ENCODE measurements at regions not wholly inside any gene's neighbourhood (a gene's known extent, or its start where the extent isn't known, plus 50 kb on each side); places are given as distances from the start of the nearest gene placed in this dataset.

DNA sequence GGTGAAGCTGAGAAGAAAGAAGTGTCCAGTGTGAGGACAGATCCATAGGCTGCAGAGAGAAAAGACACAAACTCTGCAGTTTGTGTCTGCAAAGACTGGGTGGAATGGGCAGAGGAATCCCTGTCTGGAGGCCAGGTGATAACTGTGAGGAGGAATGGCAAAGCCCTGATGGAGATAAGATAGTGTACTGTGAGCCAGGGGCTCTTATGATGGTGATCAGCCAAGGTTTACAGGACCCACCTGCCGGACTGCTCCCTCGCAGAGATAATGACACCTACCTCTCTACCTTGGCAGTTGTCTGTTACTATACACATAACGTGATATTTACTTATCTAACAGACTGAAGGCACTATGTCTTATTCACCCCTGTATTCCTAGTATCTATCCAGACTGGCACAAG is 92.6 kb upstream of the ASIC2 start:
- no peak overlapping the region for H3K4me3 ChIP-seq
- DNase-seq (ENCODE audit: low spot score in 2 of 2), result no peak
- H3K4me1 ChIP-seq, result no peaks in the 10 kb centered on the region
- no peaks in the 10 kb centered on the region for H3K36me3 ChIP-seq (replicated peaks)
- in situ Hi-C loops (cut with MboI; ENCODE audit: low sequenced_read_pairs), result no loop called here
- H3K9me3 ChIP-seq, result no peaks in the 10 kb centered on the region
- H3K27me3 ChIP-seq (ENCODE audit: low read depth), result no peaks in the 10 kb centered on the region

DNA sequence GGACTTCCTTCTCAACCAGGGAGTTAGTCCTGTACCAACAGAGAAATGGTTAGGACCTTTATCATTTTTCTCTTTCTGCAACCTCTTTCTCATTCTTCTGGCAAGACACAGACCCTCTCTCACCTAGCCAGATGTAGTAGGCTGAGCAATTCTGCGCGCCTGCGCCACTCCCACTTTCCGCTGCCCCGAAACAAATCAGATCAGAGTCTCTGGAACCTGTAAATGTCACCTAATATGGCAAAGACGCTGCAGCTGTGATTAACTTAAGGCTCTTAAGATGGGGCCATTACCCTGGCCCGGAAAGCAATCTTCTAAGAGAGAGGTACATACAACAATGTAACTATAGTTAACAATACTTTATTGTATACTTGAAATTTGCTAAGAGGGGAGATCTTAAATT is 94.3 kb upstream of the ASIC2 start:
- DNase-seq (ENCODE audit: low spot score in 2 of 2), result no peak
- no peaks in the 10 kb centered on the region for H3K4me1 ChIP-seq

DNA sequence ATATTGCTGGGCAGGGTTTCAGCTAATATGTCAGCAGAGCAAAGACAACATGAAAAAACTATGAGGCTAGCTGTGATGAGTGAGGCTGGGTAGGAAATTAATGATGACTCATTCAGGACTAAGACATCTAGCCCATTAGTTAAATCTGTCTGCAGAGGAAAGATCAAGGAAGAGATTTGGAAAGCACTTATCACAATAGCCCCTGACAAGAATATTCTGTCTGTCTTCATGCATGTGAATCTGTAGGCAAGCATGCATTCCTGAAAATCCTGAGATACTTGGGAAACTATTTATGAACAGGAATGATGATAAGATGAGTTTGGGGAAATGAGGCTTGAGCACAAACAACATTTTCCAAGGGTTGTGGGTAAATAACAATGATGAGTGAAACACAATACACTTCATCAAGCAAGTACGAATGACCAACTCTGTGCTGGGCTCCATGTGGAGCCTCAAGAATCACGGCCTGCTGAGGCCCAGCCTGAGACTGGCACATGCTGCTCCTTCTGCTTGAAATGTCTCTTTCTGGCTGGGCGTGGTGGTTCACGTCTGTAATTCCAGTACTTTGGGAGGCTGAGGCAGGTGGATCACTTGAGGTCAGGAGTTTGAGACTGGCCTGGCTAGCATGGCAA is 96.5 kb upstream of the ASIC2 start:
- Histone ChIP-seq H3K9me3 (no peaks in the 10 kb centered on the region), H3K4me1 (no peaks in the 10 kb centered on the region), H3K4me3 (no peak overlapping the region), H3K36me3 (replicated peaks) (no peaks in the 10 kb centered on the region), H3K27me3 (ENCODE audit: low read depth) (no peaks in the 10 kb centered on the region)
- no peak for DNase-seq (ENCODE audit: low spot score in 2 of 2)
- in situ Hi-C loops (cut with MboI; ENCODE audit: low sequenced_read_pairs), result no loop called here

More for the DNA sequence above, 94.3 kb upstream of the ASIC2 start:
- no peak overlapping the region for H3K4me3 ChIP-seq
- no peaks in the 10 kb centered on the region for H3K9me3 ChIP-seq
- in situ Hi-C loops (cut with MboI; ENCODE audit: low sequenced_read_pairs), result no loop called here
- H3K36me3 ChIP-seq (replicated peaks), result no peaks in the 10 kb centered on the region
- H3K27me3 ChIP-seq (ENCODE audit: low read depth), result no peaks in the 10 kb centered on the region

- H3K9me3 ChIP-seq, result no peaks in the 10 kb centered on the region
- in situ Hi-C loops (cut with MboI; ENCODE audit: low sequenced_read_pairs), result no loop called here
- no peak for DNase-seq (ENCODE audit: low spot score in 2 of 2)
Measured at GRCh38 chr17:33390479-33391176, 97.5 kb upstream of the ASIC2 start.

GRCh38 chr17:33396818-33397217 is 103.7 kb upstream of the ASIC2 start:
- Histone ChIP-seq H3K4me3 (no peak overlapping the region), H3K9me3 (no peaks in the 10 kb centered on the region), H3K27me3 (ENCODE audit: low read depth) (no peaks in the 10 kb centered on the region), H3K36me3 (replicated peaks) (no peaks in the 10 kb centered on the region), H3K4me1 (no peaks in the 10 kb centered on the region)
- in situ Hi-C loops (cut with MboI; ENCODE audit: low sequenced_read_pairs), result no loop called here
- no peak for DNase-seq (ENCODE audit: low spot score in 2 of 2)

More at GRCh38 chr17:33390479-33391176, 97.5 kb upstream of the ASIC2 start:
- Histone ChIP-seq H3K4me3 (no peak overlapping the region), H3K36me3 (replicated peaks) (no peaks in the 10 kb centered on the region), H3K27me3 (ENCODE audit: low read depth) (no peaks in the 10 kb centered on the region), H3K4me1 (no peaks in the 10 kb centered on the region)

DNA sequence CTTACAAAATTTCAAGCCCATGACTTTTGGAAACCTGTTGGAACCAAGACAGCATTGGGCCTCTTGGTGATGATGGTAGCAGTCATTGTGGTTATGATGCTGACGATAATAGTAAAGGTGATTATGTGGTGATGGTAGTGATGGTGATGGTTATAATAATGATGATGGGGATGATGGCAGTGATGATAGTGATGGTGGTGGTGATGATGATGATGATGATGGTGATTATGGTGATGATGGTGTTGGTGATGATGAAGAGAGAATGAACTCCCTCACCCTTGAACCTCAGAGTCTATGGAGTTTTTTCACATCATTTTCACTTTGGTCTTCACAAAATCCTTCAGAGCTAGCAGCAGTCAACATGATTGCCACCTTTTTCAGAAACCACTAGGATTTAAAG is 105.3 kb upstream of the ASIC2 start:
- Histone ChIP-seq H3K4me3 (no peak overlapping the region), H3K36me3 (replicated peaks) (no peaks in the 10 kb centered on the region), H3K9me3 (no peaks in the 10 kb centered on the region), H3K4me1 (no peaks in the 10 kb centered on the region), H3K27me3 (ENCODE audit: low read depth) (no peaks in the 10 kb centered on the region)
- in situ Hi-C loops (cut with MboI; ENCODE audit: low sequenced_read_pairs), result no loop called here
- DNase-seq (ENCODE audit: low spot score in 2 of 2), result no peak

DNA sequence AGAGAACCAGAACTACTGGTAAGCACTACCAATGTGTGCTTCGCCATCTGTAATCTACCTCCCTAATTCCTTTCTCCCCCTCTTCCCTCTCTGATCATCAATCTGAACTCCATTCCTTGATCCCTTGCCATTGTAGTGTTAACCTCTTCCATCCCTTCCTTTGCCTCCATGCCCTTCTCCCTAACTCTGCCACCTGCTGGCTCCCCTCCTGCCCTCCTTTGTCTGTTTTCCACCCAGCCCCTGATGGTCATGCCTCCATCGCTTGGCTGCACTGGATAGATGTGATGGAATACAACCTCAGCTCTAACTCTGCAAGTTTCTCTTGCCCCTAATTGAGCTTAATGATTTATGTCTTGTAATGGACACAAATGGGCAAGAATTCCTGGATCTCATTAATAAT is 108.2 kb upstream of the ASIC2 start:
- in situ Hi-C loops (cut with MboI; ENCODE audit: low sequenced_read_pairs), result no loop called here
- no peaks in the 10 kb centered on the region for H3K36me3 ChIP-seq (replicated peaks)
- no peak overlapping the region for H3K4me3 ChIP-seq
- H3K4me1 ChIP-seq, result no peaks in the 10 kb centered on the region
- H3K27me3 ChIP-seq (ENCODE audit: low read depth), result no peaks in the 10 kb centered on the region
- H3K9me3 ChIP-seq, result no peaks in the 10 kb centered on the region
- no peak for DNase-seq (ENCODE audit: low spot score in 2 of 2)

GRCh38 chr17:33403194-33403593 is 110.1 kb upstream of the ASIC2 start:
- Histone ChIP-seq H3K9me3 (no peaks in the 10 kb centered on the region), H3K4me3 (no peak overlapping the region), H3K4me1 (no peaks in the 10 kb centered on the region), H3K27me3 (ENCODE audit: low read depth) (no peaks in the 10 kb centered on the region), H3K36me3 (replicated peaks) (no peaks in the 10 kb centered on the region)
- no peak for DNase-seq (ENCODE audit: low spot score in 2 of 2)
- in situ Hi-C loops (cut with MboI; ENCODE audit: low sequenced_read_pairs), result no loop called here

DNA sequence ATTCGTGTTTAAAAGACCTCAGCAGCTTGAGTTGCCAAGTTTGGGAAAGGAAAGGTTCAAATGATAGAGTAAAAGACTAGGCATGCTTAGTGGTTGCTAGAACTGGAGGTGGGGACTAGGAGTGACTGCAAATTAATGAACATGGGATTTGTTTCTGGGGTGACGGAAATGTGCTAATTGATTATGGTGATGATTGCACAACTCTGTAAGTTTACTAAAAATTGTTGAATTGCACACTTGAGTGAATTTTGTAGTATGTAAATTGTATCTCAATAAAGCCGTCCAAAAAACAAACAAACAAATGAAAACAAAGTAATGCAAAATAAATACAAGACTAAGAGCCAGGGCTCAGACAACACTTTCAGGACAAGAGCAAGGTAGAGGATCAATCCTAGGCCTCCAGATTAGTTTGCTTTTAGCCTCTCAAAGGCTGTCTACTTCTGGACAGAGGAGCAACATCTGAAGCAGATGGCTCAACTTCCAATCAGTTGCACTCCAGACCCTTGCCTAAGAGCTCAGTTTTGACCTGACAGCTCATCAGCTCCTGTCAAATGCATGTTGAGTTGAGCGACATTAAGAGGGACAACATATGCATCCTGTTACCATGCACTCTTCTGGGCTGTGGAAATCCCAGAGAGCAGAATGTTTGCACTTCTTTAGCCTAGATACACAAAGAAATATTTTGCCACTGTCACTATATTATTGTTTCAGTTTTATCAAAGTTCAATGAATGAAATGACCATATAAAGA is 111.2 kb upstream of the ASIC2 start:
- H3K27me3 ChIP-seq (ENCODE audit: low read depth), result no peaks in the 10 kb centered on the region
- in situ Hi-C loops (cut with MboI; ENCODE audit: low sequenced_read_pairs), result no loop called here
- no peaks in the 10 kb centered on the region for H3K36me3 ChIP-seq (replicated peaks)

DNA sequence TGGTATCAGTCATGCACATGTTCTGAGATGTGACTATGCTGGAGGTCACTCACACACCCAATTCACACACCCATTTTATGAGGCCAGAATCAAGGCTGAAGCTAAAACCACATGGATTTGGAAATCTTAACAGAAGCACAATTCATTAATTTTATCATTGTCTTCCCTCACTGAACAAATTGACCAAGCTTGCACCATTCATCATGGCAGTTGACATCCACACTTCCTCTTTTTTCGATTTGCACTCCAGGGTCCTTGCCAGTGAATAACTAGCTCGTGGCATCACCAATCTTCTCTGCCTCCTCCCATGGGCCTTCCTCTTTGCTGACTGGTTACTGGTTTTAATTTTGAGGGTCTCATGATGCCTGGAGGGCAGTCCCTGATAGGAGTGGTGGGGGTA is 123.0 kb upstream of the ASIC2 start:
- Histone ChIP-seq H3K4me1 (no peaks in the 10 kb centered on the region), H3K9me3 (no peaks in the 10 kb centered on the region), H3K27me3 (ENCODE audit: low read depth) (no peaks in the 10 kb centered on the region), H3K36me3 (replicated peaks) (no peaks in the 10 kb centered on the region), H3K4me3 (no peak overlapping the region)
- in situ Hi-C loops (cut with MboI; ENCODE audit: low sequenced_read_pairs), result no loop called here
- no peak for DNase-seq (ENCODE audit: low spot score in 2 of 2)

More for the DNA sequence above, 111.2 kb upstream of the ASIC2 start:
- no peaks in the 10 kb centered on the region for H3K4me1 ChIP-seq
- H3K4me3 ChIP-seq, result no peak overlapping the region
- H3K9me3 ChIP-seq, result no peaks in the 10 kb centered on the region
- DNase-seq (ENCODE audit: low spot score in 2 of 2), result no peak

DNA sequence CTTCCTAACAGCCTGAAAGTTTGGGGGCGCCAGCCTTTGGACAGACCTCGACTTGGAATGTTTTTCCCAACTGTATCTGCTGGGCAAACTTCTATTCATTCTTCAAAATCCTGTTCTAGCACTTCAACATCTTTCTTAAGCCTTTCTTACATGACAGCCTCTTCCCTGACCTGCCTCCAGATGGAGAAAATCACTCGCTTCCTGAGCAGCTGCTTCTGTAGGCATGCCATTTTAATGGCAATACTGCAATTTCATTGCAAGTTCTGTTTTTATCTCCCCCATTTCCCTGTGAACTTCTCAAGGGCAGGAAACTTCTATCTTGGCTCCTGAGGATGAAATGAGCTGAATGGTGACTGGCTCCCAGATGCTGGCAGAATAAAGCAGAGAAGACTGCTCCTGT is 128.8 kb upstream of the ASIC2 start:
- no peak overlapping the region for H3K4me3 ChIP-seq

DNA sequence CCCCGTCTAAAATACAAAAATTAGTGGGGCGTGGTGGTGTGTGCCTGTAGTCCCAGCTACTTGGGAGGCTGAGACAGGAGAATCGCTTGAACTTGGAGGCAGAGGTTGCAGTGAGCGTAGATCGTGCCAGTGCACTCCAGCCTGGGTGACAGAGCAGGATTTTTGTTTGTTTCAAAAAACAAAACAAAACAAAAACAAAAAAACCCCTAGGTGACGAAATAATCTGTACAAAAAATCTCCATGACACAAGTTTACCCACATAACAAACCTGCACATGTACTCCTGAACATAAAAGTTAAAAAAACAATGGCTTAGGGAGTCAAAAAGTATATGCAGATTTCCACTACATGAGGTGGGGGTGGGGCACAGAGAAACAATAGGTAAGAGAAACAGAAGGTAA is 140.5 kb upstream of the ASIC2 start:
- in situ Hi-C loops (cut with MboI; ENCODE audit: low sequenced_read_pairs), result no loop called here
- DNase-seq (ENCODE audit: low spot score in 2 of 2), result no peak
- Histone ChIP-seq H3K36me3 (replicated peaks) (no peaks in the 10 kb centered on the region), H3K27me3 (ENCODE audit: low read depth) (no peaks in the 10 kb centered on the region), H3K4me3 (no peak overlapping the region), H3K4me1 (no peaks in the 10 kb centered on the region), H3K9me3 (no peaks in the 10 kb centered on the region)

More for the DNA sequence above, 128.8 kb upstream of the ASIC2 start:
- in situ Hi-C loops (cut with MboI; ENCODE audit: low sequenced_read_pairs), result no loop called here
- DNase-seq (ENCODE audit: low spot score in 2 of 2), result no peak
- Histone ChIP-seq H3K27me3 (ENCODE audit: low read depth) (no peaks in the 10 kb centered on the region), H3K36me3 (replicated peaks) (no peaks in the 10 kb centered on the region), H3K9me3 (no peaks in the 10 kb centered on the region), H3K4me1 (no peaks in the 10 kb centered on the region)

DNA sequence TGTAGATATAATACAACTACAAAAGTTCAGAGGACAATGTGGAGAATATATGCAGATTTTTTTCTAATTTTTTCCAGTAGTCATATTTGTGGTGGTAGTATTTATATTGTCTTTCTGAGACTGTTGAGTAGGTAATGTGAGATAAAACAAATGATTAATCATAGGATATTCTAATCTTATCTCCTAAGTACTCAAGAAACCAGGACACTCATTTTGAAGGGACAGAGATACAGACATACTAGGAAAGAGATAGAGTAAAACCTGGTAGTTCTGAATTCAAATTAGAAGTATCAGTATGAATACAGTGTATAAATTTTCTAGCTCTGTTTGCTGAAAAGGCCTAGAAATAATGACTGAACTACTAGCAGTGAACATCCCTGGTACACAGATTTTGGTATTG is 141.7 kb upstream of the ASIC2 start:
- no peak overlapping the region for H3K4me3 ChIP-seq
- H3K9me3 ChIP-seq, result no peaks in the 10 kb centered on the region
- in situ Hi-C loops (cut with MboI; ENCODE audit: low sequenced_read_pairs), result no loop called here
- no peaks in the 10 kb centered on the region for H3K36me3 ChIP-seq (replicated peaks)
- no peaks in the 10 kb centered on the region for H3K4me1 ChIP-seq
- no peaks in the 10 kb centered on the region for H3K27me3 ChIP-seq (ENCODE audit: low read depth)
- DNase-seq (ENCODE audit: low spot score in 2 of 2), result no peak

- no peaks in the 10 kb centered on the region for H3K9me3 ChIP-seq
- H3K27me3 ChIP-seq (ENCODE audit: low read depth), result no peaks in the 10 kb centered on the region
- no peaks in the 10 kb centered on the region for H3K4me1 ChIP-seq
- H3K36me3 ChIP-seq (replicated peaks), result no peaks in the 10 kb centered on the region
- DNase-seq (ENCODE audit: low spot score in 2 of 2), result no peak
- in situ Hi-C loops (cut with MboI; ENCODE audit: low sequenced_read_pairs), result no loop called here
- no peak overlapping the region for H3K4me3 ChIP-seq
Measured at GRCh38 chr17:33435721-33436301, 142.7 kb upstream of the ASIC2 start.

Data from HAP-1 (cell line).